ENCODE measurements at regions not wholly inside any gene's neighbourhood (a gene's known extent, or its start where the extent isn't known, plus 50 kb on each side); places are given as distances from the start of the nearest gene placed in this dataset.

DNA sequence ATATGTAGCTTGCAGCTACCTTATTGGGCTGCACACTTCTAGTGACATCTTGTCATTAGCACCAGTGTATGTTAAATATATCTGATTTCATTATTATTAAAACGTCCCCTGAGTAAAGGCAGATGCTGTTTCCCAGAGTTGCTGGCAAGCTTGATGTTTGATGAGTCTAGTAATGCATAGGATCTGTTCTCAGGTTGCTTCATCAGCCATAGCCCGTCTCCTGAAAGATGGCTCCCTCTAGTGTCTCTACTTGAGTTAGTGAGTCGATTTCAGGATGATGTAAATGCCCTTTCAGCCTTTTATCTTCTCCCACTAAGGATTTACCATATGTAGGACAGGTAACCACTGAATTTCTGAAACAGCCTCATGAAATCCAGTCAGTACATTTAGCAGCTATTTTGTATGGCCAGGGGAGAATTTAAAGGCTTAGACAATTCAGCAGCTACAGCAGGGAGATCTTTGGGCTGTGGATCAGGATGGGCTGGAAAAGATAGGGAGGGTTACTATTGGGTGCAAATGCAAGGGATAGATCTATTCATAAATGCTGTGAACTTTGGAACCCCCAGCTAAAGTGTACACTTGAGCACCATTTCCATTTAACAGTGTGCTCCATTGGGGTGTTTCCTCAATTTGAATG is 376.3 kb downstream of the CNTNAP4 start:
- H3K4me3 ChIP-seq (ENCODE audit: low read depth in 2 of 2, low read length in 2 of 2): no peak overlapping the region
- ChIA-PET POLR2A (no interaction called here), CTCF (no interaction called here)
- intact Hi-C loops (cut with micrococcal nuclease; ENCODE audit: unreplicated experiment): loop anchor here (2.0 to 5.0 kb wide), 2 partner anchors 376 to 865 kb away; partner anchors contain the start of gene CNTNAP4
- DNase-seq (ENCODE audit: low read depth, low spot score) (peak; percentile 22), ATAC-seq (peak; percentile 79)
- H3K27me3 ChIP-seq (ENCODE audit: control insufficient read depth, insufficient read depth, low read length): no peaks in the 10 kb centered on the region
- H3K9me3 ChIP-seq (ENCODE audit: control insufficient read depth, insufficient read depth, low read depth, low read length): no peaks in the 10 kb centered on the region
- no peaks in the 10 kb centered on the region for H3K36me3 ChIP-seq (ENCODE audit: control insufficient read depth, insufficient read depth, low read length)
- H3K4me1 ChIP-seq (ENCODE audit: control insufficient read depth, insufficient read depth, low read length): no peaks in the 10 kb centered on the region
- in situ Hi-C loops (cut with HindIII; ENCODE audit: low pct_unique_long_range_greater_than_20kb, low sequenced_read_pairs): no loop called here
- BruUV-seq (replicated peaks): no TSS peak
- TF ChIP-seq, protein P1, sequence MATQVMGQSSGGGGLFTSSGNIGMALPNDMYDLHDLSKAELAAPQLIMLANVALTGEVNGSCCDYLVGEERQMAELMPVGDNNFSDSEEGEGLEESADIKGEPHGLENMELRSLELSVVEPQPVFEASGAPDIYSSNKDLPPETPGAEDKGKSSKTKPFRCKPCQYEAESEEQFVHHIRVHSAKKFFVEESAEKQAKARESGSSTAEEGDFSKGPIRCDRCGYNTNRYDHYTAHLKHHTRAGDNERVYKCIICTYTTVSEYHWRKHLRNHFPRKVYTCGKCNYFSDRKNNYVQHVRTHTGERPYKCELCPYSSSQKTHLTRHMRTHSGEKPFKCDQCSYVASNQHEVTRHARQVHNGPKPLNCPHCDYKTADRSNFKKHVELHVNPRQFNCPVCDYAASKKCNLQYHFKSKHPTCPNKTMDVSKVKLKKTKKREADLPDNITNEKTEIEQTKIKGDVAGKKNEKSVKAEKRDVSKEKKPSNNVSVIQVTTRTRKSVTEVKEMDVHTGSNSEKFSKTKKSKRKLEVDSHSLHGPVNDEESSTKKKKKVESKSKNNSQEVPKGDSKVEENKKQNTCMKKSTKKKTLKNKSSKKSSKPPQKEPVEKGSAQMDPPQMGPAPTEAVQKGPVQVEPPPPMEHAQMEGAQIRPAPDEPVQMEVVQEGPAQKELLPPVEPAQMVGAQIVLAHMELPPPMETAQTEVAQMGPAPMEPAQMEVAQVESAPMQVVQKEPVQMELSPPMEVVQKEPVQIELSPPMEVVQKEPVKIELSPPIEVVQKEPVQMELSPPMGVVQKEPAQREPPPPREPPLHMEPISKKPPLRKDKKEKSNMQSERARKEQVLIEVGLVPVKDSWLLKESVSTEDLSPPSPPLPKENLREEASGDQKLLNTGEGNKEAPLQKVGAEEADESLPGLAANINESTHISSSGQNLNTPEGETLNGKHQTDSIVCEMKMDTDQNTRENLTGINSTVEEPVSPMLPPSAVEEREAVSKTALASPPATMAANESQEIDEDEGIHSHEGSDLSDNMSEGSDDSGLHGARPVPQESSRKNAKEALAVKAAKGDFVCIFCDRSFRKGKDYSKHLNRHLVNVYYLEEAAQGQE (IDR thresholded peaks at IDR 0.05; ENCODE audit: insufficient read depth in 1 of 2, low read depth in 2 of 2, low read length in 1 of 2): no peak
- TF ChIP-seq POLR2AphosphoS5 (IDR thresholded peaks at IDR 0.05; ENCODE audit: low read depth, low read length): no peak
- TF ChIP-seq, protein P2, sequence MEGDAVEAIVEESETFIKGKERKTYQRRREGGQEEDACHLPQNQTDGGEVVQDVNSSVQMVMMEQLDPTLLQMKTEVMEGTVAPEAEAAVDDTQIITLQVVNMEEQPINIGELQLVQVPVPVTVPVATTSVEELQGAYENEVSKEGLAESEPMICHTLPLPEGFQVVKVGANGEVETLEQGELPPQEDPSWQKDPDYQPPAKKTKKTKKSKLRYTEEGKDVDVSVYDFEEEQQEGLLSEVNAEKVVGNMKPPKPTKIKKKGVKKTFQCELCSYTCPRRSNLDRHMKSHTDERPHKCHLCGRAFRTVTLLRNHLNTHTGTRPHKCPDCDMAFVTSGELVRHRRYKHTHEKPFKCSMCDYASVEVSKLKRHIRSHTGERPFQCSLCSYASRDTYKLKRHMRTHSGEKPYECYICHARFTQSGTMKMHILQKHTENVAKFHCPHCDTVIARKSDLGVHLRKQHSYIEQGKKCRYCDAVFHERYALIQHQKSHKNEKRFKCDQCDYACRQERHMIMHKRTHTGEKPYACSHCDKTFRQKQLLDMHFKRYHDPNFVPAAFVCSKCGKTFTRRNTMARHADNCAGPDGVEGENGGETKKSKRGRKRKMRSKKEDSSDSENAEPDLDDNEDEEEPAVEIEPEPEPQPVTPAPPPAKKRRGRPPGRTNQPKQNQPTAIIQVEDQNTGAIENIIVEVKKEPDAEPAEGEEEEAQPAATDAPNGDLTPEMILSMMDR (IDR thresholded peaks at IDR 0.05): peak; percentile 71
- no peak overlapping the region for H3K27ac ChIP-seq (ENCODE audit: low read length)

DNA sequence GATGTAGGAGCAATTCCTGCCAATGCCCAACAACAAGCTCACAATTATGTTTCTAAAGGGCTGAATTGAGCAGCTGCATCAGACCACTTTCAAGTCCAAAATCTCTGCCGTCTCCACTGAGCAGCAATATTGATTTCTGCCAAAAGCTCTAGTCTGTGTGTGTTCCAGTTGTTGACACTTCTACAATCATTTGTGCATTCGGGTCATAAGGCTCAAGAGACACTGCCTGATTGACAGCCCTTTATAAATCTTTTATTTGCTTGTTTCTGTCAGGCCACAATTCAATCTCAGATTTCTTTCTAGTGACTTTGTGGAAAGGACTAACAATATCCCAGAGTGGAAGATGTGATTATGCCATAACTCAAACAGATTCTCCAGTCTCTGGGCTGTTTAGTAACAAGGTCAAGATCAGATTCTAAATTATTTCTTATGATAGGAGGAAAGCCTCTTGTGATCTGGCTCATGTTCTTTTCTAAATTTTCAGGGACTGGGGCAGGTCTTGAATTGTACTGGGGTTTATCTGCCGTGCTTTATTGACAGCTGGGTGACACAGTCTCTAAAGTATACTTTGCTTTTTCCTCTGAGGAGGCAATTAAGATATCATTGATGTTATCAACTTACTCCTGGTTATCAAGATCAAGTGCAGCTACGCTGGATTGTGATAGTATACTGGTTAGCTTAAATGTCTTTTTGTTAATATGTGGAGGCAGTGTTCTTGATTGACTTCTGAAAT is 377.1 kb downstream of the CNTNAP4 start:
- ChIA-PET CTCF (interaction anchor here (0.5 kb wide), 1 partner anchor 206 kb away, joined by 4 read pairs; no protein-coding TSS in a partner anchor), POLR2A (no interaction called here)
- Histone ChIP-seq H3K4me3 (ENCODE audit: low read depth in 2 of 2, low read length in 2 of 2) (no peak overlapping the region), H3K4me1 (ENCODE audit: control insufficient read depth, insufficient read depth, low read length) (no peaks in the 10 kb centered on the region), H3K27me3 (ENCODE audit: control insufficient read depth, insufficient read depth, low read length) (no peaks in the 10 kb centered on the region), H3K36me3 (ENCODE audit: control insufficient read depth, insufficient read depth, low read length) (no peaks in the 10 kb centered on the region), H3K9me3 (ENCODE audit: control insufficient read depth, insufficient read depth, low read depth, low read length) (no peaks in the 10 kb centered on the region), H3K27ac (ENCODE audit: low read length) (no peak overlapping the region)
- intact Hi-C loops (cut with micrococcal nuclease; ENCODE audit: unreplicated experiment) (loop anchor here (5.0 kb wide), 1 partner anchor 377 kb away; the partner anchor contains the start of gene CNTNAP4), in situ Hi-C loops (cut with HindIII; ENCODE audit: low pct_unique_long_range_greater_than_20kb, low sequenced_read_pairs) (no loop called here)
- no peak for ATAC-seq
- TF ChIP-seq, protein P2 (IDR thresholded peaks at IDR 0.05): no peak
- TF ChIP-seq POLR2AphosphoS5 (IDR thresholded peaks at IDR 0.05; ENCODE audit: low read depth, low read length): no peak
- no peak for TF ChIP-seq SIN3A (IDR thresholded peaks at IDR 0.05; ENCODE audit: borderline replicate concordance, insufficient read depth, low read depth, low read length)
- TF ChIP-seq, protein P1 (IDR thresholded peaks at IDR 0.05; ENCODE audit: insufficient read depth in 1 of 2, low read depth in 2 of 2, low read length in 1 of 2): no peak
- no peak for TF ChIP-seq TCF7L2 (IDR thresholded peaks at IDR 0.05; ENCODE audit: low read depth, low read length)
- BruUV-seq (replicated peaks): no TSS peak
- no peak for DNase-seq (ENCODE audit: low read depth, low spot score)
